NCI-H510A (cell line): ENCODE measurements at regions not wholly inside any gene's neighbourhood (a gene's known extent, or its start where the extent isn't known, plus 50 kb on each side); places are given as distances from the start of the nearest gene placed in this dataset.
"Not testable (repeated sequence)": the region's sequence is repeated elsewhere in the genome, so short reads cannot be mapped to it uniquely, and the experiment has no call there.

Source experiments
- DNase-seq: peaks from one replicate; lab custom pipeline; 2025; lab: John Stamatoyannopoulos, UW

DNA sequence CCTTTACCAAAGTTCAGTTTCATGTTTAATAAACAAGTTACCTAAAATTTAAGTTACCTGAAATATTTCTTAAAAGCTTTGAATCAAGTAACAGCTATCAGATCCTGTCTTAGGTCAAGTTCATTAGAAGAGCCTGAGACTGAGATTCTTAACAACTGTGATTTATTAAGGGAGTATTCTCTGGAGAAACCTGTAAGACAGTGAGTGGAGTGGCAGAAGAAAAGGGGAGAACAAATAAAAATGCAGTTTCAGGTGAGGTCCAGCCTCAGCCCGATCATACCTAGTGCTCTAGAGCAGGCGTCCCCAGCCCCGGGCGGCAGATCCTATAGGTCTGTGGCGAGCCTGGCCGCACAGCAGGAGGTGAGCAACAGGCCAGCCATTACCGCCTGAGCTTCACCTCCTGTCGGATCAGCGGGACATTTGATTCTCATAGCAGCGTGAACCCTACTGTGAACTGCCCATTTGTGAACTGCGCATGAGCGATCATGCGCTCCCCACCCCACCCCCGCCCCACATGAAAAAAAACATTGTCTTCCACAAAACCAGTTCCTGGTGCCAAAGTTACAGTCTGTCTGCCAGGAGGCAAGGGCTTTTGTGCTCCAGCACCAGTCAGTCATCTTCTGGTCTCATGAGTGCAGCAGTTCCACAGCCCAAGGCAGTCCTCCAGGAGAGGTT, 59.2 kb upstream of the ADGRB3 start:
- no peak for DNase-seq

DNA sequence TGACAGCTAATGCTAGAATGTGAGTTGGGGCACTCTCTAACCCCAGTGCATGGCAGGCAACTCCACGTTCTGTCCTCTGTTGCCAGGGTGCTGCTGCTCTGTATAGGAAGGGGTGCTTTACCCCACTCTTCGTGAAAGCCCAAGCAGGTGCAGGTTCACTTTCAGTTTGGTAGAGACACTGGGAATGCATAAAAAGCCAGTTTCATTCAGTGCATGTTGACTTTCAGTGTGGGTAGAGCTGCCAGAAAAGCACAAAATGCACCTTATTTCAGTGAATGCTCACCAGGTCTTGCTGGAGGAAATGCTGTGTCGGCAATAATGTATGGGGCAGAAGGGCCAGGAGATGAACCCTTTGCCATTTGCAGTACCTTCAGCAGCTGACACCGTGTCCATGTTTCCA, 62.1 kb upstream of the ADGRB3 start:
- no peak for DNase-seq

- no peak for DNase-seq
Measured at GRCh38 chr6:68572525-68572924, 62.6 kb upstream of the ADGRB3 start.

DNA sequence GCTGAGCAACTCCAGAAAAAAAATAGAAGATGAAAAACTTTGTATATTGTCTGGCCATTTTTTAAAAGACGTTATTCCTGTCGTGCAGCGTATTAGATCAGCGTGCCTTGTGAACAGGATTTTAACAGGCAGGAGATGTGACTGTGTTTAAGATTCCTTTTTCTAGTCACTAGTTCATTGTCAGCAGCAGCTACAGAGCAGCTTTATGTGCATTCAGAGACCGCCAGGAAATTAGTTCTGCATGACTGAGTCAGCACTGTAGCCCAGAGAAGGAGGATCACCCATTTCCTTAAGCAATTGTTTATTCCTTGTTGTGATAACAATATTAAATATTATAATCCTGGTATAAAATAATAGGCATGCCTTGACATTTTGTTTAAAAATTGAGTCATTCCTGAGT, 75.4 kb upstream of the ADGRB3 start:
- DNase-seq: no peak

DNA sequence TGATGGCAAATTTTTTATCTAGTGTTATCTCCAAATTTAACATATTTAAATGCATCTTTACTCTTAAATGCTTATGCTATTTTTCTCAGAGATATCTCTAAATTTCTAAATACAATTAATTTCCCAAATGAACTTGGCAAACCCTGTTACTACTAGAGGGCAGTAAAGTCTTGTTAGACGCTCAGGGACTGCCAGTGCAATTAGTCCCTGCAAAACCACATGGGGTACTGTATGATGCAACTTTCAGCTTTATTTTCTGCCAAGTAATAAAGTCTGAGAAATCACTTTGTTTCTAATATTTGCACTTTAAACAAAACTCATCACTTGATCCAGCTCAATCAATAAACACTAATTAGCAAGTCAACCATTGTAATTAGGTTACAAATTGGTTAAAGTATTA, 76.0 kb upstream of the ADGRB3 start:
- DNase-seq: no peak

DNA sequence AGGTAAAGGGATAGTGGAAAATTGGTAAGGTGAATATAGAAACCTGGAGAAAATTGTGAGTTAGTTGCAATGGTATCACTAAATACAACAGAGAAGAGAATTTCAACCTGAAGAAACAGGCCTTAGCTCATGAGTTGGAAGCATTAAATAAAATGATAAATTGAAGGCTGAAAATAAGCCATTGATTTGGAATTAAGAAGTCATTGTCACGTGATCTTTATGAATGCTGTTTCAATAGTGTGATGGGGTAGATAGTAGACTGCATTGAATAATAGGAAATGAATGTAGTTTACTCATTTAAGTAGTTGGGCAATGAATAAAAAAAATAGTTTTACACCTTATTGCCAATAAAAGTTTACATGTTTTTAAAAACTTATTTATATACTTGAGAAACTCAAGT, 88.5 kb upstream of the ADGRB3 start:
- DNase-seq: no peak

- DNase-seq: no peak
Measured at GRCh38 chr6:68544450-68544849, 90.6 kb upstream of the ADGRB3 start.

GRCh38 chr6:68533339-68533795, 101.7 kb upstream of the ADGRB3 start:
- DNase-seq: no peak

DNA sequence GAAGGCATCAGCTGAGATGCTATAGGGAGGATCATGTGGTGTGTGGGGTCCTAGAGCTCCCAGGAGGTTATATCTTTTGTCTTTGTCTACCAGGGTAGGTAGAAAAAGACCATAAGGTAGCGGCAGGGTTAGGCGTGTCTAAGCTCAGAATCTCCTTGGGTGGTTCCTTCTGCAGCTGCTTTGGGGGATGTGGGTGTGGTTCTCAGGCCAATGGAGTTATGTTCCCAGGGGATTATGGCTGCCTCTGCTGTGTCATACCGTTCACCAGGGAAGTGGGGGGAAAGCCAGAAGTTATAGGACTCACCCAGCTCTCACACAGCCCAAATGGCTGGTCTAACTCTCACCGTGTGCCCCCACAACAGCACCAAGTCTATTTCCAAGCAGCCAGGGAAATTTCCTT, 107.4 kb upstream of the ADGRB3 start:
- no peak for DNase-seq

DNA sequence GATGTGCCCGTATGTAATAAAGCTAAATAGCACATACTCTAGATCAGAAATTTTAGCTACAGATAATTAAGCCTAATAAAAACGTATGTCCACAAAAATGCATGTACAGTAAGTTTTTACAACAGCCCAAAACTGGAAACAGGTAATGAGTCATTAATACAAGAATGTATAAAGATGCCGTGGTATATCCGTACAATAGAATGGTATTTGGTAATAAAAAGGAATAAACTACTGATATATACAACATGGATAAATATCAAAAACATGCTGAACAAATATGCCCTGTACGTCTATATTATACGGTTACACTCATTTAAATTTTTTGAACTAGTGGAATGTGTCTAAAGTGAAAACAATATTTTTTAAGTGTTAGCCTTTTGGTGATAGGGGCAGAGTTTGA, 128.2 kb upstream of the ADGRB3 start:
- no peak for DNase-seq

DNA sequence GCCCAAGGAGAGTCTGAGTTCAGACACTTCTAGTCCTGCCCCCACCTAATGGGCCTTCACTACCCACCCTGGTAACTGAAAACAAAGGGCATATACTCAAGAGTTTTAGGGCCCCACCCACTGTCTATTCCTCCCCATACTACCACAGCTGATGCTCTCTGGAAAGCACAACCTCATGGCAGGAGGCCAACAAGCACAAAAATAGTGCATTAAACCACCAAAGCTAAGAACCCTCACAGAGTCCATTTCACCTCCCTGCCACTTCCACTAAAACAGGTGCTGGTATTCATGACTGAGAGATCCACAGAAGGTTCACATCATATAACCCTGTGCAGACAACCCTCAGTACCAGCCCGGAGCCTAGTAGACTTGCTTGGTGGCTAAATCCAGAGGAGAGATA, 132.1 kb upstream of the ADGRB3 start:
- no peak for DNase-seq

DNA sequence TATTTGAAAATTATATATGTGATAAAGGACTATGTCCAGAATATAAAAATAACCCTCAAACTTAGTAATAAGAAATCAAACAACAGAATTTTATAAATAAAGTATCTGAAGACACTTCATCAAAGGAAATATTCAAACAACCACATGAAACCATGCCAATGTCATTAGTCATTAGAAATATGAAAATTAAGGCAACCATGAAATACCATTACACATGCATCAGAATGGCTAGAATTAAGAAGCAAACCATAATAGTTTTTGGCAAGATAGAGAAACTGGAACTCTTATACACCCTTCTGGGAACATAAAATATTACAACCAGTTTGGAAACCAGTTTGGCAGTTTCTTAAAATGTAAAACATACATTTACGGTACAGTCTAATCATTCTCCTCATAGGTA, 137.2 kb upstream of the ADGRB3 start:
- DNase-seq: no peak

GRCh38 chr6:68494880-68495279, 140.2 kb upstream of the ADGRB3 start:
- not testable (repeated sequence) for DNase-seq

DNA sequence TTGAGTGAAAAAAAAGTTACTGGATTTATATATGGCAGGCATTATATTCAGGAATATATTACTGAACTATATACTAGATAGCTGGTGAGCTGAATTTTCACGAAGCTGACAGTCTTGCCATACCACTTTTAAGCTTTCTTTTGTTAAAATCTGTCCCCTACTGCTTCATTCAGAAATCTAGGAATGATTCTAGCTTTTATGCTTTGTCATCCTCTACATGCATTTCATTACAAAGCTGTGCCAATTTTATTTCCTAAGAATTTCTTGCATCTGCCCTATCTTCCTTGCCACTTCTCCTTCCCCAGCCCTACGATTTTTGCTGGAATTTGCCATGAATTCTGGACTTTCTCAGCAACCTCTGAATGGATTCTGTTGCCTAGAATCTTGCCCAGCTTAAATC, 158.5 kb upstream of the ADGRB3 start:
- DNase-seq: no peak

DNA sequence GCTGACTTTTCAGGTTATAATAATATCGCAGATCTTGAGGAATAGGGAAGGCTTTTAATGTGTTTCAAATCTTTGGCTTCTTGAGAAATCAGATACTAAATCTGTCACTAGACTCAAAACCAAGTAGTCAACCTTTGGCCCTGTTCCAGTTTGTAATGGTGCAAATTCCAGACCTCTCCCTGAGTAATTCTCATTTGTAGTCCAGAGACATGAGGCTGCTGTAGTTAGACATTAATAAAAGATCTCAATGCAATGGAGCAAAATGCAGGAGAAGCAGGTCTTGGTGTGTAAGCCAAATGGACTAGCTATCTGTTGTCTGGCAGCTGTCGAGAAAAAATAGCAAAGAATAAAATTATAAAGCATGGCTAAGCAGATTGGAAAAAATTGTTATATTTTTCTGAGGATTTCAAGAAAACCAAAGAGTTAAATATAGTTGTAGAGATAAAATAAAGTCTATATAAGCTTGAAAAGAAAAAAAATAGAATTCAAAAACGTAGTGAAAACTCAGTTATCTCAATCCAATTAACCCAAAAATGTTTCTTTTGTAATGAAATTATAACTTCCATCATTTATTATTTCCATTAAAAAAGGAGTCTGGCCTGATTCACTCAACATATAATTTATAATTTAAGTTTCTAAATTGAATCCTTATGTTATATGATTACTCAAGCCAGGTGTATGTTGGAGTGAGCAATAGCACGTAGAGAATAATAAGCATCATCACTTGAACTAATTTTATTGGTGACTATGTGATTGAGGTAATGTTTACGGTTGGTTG, 161.5 kb upstream of the ADGRB3 start:
- DNase-seq: no peak

DNA sequence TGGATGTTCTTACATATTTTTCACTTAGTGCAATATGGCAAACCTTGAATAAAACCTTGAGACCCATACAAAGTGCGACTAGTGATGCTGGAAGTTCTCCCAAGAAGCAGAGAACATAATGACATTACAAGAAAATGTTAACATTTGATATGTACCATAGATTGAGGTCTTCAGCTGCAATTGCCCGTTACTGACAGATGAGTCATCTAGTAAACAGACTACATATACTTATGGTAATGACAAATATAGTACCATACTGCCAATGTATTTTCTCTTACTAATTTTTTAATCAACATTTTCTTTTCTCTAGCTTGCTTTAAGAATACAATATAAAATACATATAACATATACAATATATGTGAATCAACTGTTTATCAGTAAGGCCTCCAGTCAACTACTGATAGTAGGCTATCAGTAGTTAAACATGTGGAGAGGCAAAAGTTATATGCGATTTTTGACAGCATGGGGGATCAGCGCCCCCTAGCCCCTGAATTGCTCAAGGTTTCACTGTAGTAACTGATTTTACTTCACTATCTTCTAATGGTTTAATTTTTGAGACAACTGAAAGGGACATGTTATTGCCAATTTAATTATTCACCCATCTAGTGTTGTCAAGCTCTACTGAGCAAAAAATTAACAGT, 166.7 kb upstream of the ADGRB3 start:
- DNase-seq: no peak

DNA sequence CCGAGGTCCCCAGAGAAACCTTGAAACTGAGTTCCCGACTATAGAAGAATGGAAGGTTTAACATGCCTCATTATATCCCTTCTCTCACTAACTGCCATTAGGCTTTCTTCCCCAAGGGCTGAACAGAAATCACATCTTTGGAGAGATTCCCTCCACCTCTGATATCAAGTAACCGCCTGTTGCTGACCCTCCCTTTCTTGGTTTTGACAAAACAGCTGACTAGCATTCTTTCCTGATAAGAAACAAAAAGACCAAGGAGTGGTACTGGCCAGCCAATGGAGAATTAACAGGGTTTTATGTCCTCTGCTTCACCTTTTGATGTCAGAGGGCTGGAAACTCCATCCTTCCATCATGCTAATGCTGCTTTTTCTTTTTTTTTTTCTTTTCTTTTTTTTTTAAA, 176.6 kb upstream of the ADGRB3 start:
- DNase-seq: no peak

DNA sequence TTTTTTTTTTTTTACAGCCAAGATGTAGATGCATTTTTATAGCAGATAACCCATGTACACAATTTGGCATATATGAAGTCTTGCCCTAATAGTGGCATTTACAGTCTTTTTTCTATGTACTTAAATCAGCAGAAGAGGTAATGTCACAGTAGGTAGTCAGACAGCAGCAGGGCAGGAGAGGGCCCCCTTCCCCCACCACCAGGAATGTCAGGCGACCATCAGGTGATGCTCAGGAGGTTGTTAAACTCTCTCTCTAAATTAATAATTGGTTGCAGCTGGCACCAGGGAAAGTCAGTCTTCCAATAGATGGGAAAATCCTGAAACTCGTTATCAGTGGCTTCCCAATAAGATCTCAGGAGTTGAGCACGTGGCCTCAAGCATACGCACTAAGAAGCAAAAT, 188.0 kb upstream of the ADGRB3 start:
- no peak for DNase-seq

- DNase-seq: no peak
Measured at GRCh38 chr6:68445926-68446325, 189.2 kb upstream of the ADGRB3 start.

- DNase-seq: no peak
Measured at GRCh38 chr6:68443704-68444103, 191.4 kb upstream of the ADGRB3 start.

DNA sequence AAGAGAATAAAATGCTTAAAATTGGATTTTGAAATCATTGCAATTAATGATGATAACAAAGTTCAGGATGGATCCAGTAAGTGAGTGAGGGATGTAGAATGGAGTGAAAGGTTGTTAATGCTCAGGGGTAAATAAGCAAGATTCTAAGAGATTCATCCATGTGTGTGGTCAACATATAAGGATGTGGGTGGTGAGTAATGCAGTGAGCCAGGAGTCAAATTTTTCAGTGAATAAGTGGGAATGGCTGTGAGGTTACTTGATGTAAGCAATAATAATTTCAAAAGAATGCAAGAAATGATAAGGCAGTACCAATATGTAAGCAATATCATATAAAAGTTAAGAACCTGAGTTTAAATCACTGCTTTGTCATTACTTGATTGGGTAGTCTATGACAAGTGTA, 207.5 kb upstream of the ADGRB3 start:
- DNase-seq: no peak

DNA sequence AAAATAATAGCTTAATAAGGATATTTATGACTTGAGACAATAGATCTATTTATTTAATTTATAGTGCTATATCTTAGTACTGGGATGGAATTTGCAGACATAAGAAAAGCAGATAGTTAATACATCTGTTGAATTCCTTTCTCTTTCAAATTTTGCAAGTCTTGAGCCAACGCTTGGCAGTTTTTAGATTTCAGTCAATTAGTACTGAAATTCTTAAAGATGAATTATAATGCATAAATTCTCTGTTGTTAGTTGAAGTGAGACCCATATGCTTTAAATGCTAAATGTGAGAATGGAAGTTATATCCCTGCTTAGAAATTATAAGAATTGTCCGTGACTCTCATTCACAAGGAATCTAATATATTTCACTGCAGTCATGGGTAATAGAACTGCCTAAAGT, 225.1 kb upstream of the ADGRB3 start:
- no peak for DNase-seq

DNA sequence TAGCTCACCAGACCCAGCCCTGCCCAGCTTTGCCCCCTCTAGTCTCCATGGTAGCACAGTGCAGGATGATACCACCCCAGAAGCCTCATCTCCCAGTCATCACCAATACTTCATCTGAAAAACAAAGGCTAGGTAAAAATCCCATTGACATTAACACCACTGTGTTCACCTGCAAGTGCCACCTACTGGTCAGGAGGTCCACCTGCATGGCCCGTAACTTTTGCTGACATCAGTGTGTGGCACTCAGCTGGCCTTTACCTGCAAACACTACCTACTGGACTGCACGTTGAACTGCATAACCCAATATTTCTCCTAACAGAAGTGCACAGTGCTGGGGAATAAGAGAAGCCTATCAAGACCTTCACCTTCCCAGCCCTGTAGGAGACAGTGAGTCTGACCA, 234.7 kb upstream of the ADGRB3 start:
- no peak for DNase-seq
